Loucy (cell line): ENCODE measurements at regions not wholly inside any gene's neighbourhood (a gene's known extent, or its start where the extent isn't known, plus 50 kb on each side); places are given as distances from the start of the nearest gene placed in this dataset.

Experiments
- H2AFZ ChIP-seq: fragments of 200-600 bp; sonication (generic); 2 replicates; pipeline ENCODE4 v1.6.0; 2016; ENCODE audit warnings: antibody characterized with exemption, mild to moderate bottlenecking, low read length, moderate library complexity
- H3F3A ChIP-seq: fragments of 200-600 bp; 2 replicates; pipeline ENCODE4 v1.6.0; 2016; ENCODE audit warnings: antibody characterized with exemption, low read depth, mild to moderate bottlenecking
- H3K27me3 ChIP-seq: fragments of 200-600 bp; sonication (generic); 2 replicates; pipeline ENCODE4 v1.6.1; 2014; ENCODE audit warnings: low read length, mild to moderate bottlenecking; ENCODE audit not compliant: insufficient read depth, poor library complexity, severe bottlenecking
- H3K36me3 ChIP-seq: fragments of 200-600 bp; sonication (generic); 2 replicates; pipeline ENCODE4 v1.6.1; 2016; ENCODE audit warnings: low read length; ENCODE audit not compliant: insufficient read depth
- H3K4me1 ChIP-seq: fragments of 200-600 bp; sonication (generic); 2 replicates; pipeline ENCODE4 v1.5.1; 2014; ENCODE audit warnings: low read length, mild to moderate bottlenecking; ENCODE audit not compliant: insufficient read depth, poor library complexity, severe bottlenecking
- H3K4me2 ChIP-seq: fragments of 200-600 bp; sonication (generic); 2 replicates; pipeline ENCODE4 v1.6.0; 2014; ENCODE audit warnings: antibody characterized with exemption, low read length, low read depth, mild to moderate bottlenecking; ENCODE audit not compliant: poor library complexity, severe bottlenecking
- H3K4me3 ChIP-seq: fragments of 200-600 bp; sonication (generic); 2 replicates; pipeline ENCODE4 v1.5.1; 2014; ENCODE audit warnings: low read length, mild to moderate bottlenecking, mixed read lengths; ENCODE audit not compliant: poor library complexity, severe bottlenecking
- H3K79me2 ChIP-seq: fragments of 200-600 bp; sonication (generic); 2 replicates; pipeline ENCODE4 v1.6.1; 2014; ENCODE audit warnings: low read length; ENCODE audit not compliant: insufficient read depth
- H3K9ac ChIP-seq: fragments of 200-600 bp; sonication (generic); 2 replicates; pipeline ENCODE4 v1.6.0; 2014; ENCODE audit warnings: mild to moderate bottlenecking, low read depth, low read length, moderate library complexity; ENCODE audit not compliant: poor library complexity, severe bottlenecking
- H3K9me2 ChIP-seq: fragments of 200-600 bp; sonication (generic); replicated peaks from 2 replicates; pipeline ENCODE4 v1.6.1; 2016; ENCODE audit warnings: low read depth, low read length, mixed read lengths
- H3K9me3 ChIP-seq: fragments of 200-600 bp; sonication (generic); 2 replicates; pipeline ENCODE4 v1.6.1; 2014; ENCODE audit warnings: mild to moderate bottlenecking, antibody characterized with exemption, low read length, low read depth; ENCODE audit not compliant: insufficient read depth
- H4K20me1 ChIP-seq: fragments of 200-600 bp; sonication (generic); 2 replicates; pipeline ENCODE4 v1.6.0; 2014; ENCODE audit warnings: antibody characterized with exemption, low read length, mild to moderate bottlenecking; ENCODE audit not compliant: insufficient read depth, poor library complexity, severe bottlenecking
- EZH2phosphoT487 ChIP-seq: fragments of 200-600 bp; IDR thresholded peaks from 2 replicates; pipeline ENCODE4 v1.6.1; 2018; ENCODE audit warnings: antibody characterized with exemption, mild to moderate bottlenecking, moderate library complexity, borderline replicate concordance
- TF ChIP-seq, protein P1 (sequence below): fragments of 200-600 bp; sonication (generic); conservative IDR thresholded peaks from 2 replicates; pipeline ENCODE4 v1.5.1; 2014; ENCODE audit warnings: mild to moderate bottlenecking, antibody characterized with exemption, low read length

DNA sequence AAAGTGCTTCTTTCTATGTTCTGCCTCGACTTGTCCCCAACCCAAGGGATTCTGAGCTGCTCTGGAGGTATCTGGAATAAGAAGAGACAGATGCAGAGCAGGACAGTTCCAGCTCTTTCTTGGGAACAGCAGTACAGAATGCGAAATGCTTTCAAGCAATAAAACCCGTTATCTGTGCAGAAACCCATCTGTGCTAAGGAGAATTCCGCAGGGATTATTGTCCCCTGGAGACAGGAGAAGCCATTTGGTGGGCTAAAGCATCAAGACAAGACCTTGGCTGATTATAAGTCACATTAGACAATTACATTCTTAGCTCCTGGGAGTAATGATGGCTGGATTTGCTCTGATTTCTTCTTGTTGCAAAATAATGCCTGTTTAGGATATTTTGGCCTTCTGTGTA lies 185.4 kb upstream of the GLI2 start:
- Histone ChIP-seq H3K36me3 (no peaks in the 10 kb centered on the region), H3K79me2 (no peaks in the 10 kb centered on the region), H3K9ac (no peak overlapping the region), H3K9me2 (no peaks in the 10 kb centered on the region), H4K20me1 (no peaks in the 10 kb centered on the region), H3K4me3 (no peak overlapping the region), H2AFZ (no peak overlapping the region), H3K27me3 (no peaks in the 10 kb centered on the region), H3K4me1 (no peaks in the 10 kb centered on the region), H3K4me2 (no peak overlapping the region), H3F3A (no peaks in the 10 kb centered on the region), H3K9me3 (no peaks in the 10 kb centered on the region)
- no peak for TF ChIP-seq EZH2phosphoT487

DNA sequence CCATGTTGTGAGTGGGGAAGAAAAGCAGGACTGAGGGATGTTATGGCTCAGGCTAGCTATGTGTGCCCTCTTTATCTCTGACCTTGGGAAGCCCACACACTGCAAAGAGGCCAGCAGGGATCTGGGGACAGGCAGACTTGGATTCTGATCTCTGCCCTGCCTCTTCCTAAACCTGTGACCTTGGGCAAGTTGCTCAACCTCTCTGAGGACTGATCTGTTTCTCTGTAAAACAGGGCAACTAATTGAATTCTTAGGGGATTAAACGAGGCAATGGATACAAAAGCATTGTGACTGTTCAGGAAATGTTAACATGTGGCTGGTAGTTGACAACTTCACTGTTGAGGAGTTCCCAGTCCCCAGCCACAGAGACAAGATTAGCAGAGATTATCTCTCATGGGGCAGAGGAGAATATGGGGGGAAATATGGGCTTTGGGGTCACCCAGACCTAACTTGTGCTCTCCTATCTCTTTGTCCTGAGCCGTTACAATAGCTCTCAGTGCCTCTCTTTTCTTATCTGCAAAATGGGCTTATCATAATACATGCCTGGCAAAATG lies 184.7 kb upstream of the GLI2 start:
- no peaks in the 10 kb centered on the region for H3K79me2 ChIP-seq
- H3K4me2 ChIP-seq = no peak overlapping the region
- no peak overlapping the region for H2AFZ ChIP-seq
- H3K4me3 ChIP-seq = no peak overlapping the region
- H3K9me3 ChIP-seq = no peaks in the 10 kb centered on the region
- H3K27me3 ChIP-seq = no peaks in the 10 kb centered on the region
- H3K36me3 ChIP-seq = no peaks in the 10 kb centered on the region
- TF ChIP-seq, protein P1, sequence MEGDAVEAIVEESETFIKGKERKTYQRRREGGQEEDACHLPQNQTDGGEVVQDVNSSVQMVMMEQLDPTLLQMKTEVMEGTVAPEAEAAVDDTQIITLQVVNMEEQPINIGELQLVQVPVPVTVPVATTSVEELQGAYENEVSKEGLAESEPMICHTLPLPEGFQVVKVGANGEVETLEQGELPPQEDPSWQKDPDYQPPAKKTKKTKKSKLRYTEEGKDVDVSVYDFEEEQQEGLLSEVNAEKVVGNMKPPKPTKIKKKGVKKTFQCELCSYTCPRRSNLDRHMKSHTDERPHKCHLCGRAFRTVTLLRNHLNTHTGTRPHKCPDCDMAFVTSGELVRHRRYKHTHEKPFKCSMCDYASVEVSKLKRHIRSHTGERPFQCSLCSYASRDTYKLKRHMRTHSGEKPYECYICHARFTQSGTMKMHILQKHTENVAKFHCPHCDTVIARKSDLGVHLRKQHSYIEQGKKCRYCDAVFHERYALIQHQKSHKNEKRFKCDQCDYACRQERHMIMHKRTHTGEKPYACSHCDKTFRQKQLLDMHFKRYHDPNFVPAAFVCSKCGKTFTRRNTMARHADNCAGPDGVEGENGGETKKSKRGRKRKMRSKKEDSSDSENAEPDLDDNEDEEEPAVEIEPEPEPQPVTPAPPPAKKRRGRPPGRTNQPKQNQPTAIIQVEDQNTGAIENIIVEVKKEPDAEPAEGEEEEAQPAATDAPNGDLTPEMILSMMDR = no peak
- TF ChIP-seq EZH2phosphoT487 = no peak
- no peak overlapping the region for H3K9ac ChIP-seq
- H4K20me1 ChIP-seq = no peaks in the 10 kb centered on the region
- no peaks in the 10 kb centered on the region for H3K9me2 ChIP-seq
- H3K4me1 ChIP-seq = no peaks in the 10 kb centered on the region
- H3F3A ChIP-seq = no peaks in the 10 kb centered on the region

DNA sequence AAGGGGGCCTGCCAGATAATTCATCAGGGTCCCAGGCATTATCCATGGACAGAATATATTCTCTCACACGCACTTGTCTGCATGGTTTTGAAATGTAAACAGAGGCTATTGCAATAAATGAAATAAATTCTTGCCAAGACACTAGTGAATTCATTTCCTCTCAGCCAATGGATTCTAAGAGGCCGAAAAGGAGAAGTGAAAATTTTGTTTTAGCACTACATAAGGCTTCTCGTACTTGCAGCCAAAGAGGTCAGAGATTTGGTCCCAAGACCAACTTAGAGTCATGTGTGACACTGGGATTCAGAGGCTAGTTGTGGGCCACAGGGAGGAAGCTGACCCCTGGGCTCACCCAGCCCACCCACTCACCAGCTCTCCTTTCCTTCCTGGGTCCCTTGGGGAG lies 184.1 kb upstream of the GLI2 start:
- no peaks in the 10 kb centered on the region for H3K27me3 ChIP-seq
- no peak overlapping the region for H3K4me2 ChIP-seq
- H3K9ac ChIP-seq = no peak overlapping the region
- TF ChIP-seq, protein P1 = no peak
- H3K9me3 ChIP-seq = no peaks in the 10 kb centered on the region
- no peaks in the 10 kb centered on the region for H3K4me1 ChIP-seq
- H4K20me1 ChIP-seq = no peaks in the 10 kb centered on the region
- H2AFZ ChIP-seq = no peak overlapping the region
- H3K36me3 ChIP-seq = no peaks in the 10 kb centered on the region
- H3K4me3 ChIP-seq = no peak overlapping the region
- H3F3A ChIP-seq = no peaks in the 10 kb centered on the region
- H3K79me2 ChIP-seq = no peaks in the 10 kb centered on the region
- no peaks in the 10 kb centered on the region for H3K9me2 ChIP-seq

DNA sequence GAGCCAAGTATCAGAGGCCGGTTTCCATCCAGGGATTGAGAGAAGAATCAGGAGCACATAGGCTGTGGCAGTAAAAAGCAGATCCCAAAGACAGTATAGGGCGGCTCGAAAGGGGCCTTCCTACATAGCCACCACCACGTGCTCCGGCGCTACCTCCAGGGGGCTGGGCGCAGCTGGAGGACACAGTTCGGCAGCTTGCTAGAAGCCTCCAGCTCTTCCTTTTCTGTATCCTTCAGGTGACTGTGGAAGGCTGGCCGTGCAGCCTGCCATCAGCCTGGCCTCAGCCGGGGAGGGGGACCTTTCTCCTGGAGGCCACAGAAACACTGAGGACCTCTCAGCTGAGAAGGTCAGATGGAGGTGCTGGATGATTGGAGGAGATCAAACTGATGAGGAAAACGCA lies 183.6 kb upstream of the GLI2 start:
- H2AFZ ChIP-seq = no peak overlapping the region
- H3K9me2 ChIP-seq = no peaks in the 10 kb centered on the region
- no peaks in the 10 kb centered on the region for H3K79me2 ChIP-seq
- no peaks in the 10 kb centered on the region for H4K20me1 ChIP-seq
- no peaks in the 10 kb centered on the region for H3K4me1 ChIP-seq
- no peaks in the 10 kb centered on the region for H3K36me3 ChIP-seq
- H3F3A ChIP-seq = no peaks in the 10 kb centered on the region
- TF ChIP-seq, protein P1 = no peak
- no peak for TF ChIP-seq EZH2phosphoT487
- no peak overlapping the region for H3K4me3 ChIP-seq
- no peaks in the 10 kb centered on the region for H3K27me3 ChIP-seq
- H3K4me2 ChIP-seq = no peak overlapping the region
- H3K9ac ChIP-seq = no peak overlapping the region
- no peaks in the 10 kb centered on the region for H3K9me3 ChIP-seq
